ENCODE measurements at regions not wholly inside any gene's neighbourhood (a gene's known extent, or its start where the extent isn't known, plus 50 kb on each side); places are given as distances from the start of the nearest gene placed in this dataset.
"Not testable (repeated sequence)": the region's sequence is repeated elsewhere in the genome, so short reads cannot be mapped to it uniquely, and the experiment has no call there.

- no peak overlapping the region for H3K27ac ChIP-seq
- WGBS (ENCODE audit: missing lambda C conversion rate), result 69% methylated on average over 1 of the region's 1 CpG
- no peaks in the 10 kb centered on the region for H3K9me3 ChIP-seq
- DNase-seq (ENCODE audit: low read depth in 1 of 2, low spot score in 1 of 2) (no peak), ATAC-seq (no peak), FAIRE-seq (no peak)
- ChIA-PET CTCF (no interaction called here), POLR2A (no interaction called here)
- no peak for TF ChIP-seq MYC (IDR thresholded peaks at IDR 0.05; ENCODE audit: borderline replicate concordance, low read length)
- TF ChIP-seq SMC3 (IDR thresholded peaks at IDR 0.05), result no peak
- TF ChIP-seq RAD21 (conservative IDR thresholded peaks at IDR 0.05 in 1 of 2, IDR thresholded peaks at IDR 0.05 in 1 of 2), result no peak
- TF ChIP-seq POLR2AphosphoS2 (conservative IDR thresholded peaks at IDR 0.05; ENCODE audit: low read length), result no peak
- TF ChIP-seq, protein P1, sequence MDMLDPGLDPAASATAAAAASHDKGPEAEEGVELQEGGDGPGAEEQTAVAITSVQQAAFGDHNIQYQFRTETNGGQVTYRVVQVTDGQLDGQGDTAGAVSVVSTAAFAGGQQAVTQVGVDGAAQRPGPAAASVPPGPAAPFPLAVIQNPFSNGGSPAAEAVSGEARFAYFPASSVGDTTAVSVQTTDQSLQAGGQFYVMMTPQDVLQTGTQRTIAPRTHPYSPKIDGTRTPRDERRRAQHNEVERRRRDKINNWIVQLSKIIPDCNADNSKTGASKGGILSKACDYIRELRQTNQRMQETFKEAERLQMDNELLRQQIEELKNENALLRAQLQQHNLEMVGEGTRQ (IDR thresholded peaks at IDR 0.05), result no peak
- TF ChIP-seq TP53 (CRISPR knock-in tag; IDR thresholded peaks at IDR 0.05), result no peak
- no peak for TF ChIP-seq FOSL2 (IDR thresholded peaks at IDR 0.05)
- TF ChIP-seq FOSL2 (CRISPR knock-in tag; IDR thresholded peaks at IDR 0.05), result no peak
- TF ChIP-seq, protein P2, sequence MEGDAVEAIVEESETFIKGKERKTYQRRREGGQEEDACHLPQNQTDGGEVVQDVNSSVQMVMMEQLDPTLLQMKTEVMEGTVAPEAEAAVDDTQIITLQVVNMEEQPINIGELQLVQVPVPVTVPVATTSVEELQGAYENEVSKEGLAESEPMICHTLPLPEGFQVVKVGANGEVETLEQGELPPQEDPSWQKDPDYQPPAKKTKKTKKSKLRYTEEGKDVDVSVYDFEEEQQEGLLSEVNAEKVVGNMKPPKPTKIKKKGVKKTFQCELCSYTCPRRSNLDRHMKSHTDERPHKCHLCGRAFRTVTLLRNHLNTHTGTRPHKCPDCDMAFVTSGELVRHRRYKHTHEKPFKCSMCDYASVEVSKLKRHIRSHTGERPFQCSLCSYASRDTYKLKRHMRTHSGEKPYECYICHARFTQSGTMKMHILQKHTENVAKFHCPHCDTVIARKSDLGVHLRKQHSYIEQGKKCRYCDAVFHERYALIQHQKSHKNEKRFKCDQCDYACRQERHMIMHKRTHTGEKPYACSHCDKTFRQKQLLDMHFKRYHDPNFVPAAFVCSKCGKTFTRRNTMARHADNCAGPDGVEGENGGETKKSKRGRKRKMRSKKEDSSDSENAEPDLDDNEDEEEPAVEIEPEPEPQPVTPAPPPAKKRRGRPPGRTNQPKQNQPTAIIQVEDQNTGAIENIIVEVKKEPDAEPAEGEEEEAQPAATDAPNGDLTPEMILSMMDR (IDR thresholded peaks at IDR 0.05), result no peak
- TF ChIP-seq, protein P3, sequence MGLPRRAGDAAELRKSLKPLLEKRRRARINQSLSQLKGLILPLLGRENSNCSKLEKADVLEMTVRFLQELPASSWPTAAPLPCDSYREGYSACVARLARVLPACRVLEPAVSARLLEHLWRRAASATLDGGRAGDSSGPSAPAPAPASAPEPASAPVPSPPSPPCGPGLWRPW (IDR thresholded peaks at IDR 0.05), result no peak
- no peak for TF ChIP-seq CHD4 (IDR thresholded peaks at IDR 0.05; ENCODE audit: borderline replicate concordance)
- TF ChIP-seq, protein P4, sequence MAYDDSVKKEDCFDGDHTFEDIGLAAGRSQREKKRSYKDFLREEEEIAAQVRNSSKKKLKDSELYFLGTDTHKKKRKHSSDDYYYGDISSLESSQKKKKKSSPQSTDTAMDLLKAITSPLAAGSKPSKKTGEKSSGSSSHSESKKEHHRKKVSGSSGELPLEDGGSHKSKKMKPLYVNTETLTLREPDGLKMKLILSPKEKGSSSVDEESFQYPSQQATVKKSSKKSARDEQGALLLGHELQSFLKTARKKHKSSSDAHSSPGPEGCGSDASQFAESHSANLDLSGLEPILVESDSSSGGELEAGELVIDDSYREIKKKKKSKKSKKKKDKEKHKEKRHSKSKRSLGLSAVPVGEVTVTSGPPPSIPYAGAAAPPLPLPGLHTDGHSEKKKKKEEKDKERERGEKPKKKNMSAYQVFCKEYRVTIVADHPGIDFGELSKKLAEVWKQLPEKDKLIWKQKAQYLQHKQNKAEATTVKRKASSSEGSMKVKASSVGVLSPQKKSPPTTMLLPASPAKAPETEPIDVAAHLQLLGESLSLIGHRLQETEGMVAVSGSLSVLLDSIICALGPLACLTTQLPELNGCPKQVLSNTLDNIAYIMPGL (CRISPR knock-in tag; IDR thresholded peaks at IDR 0.05; ENCODE audit: borderline replicate concordance), result no peak
- TF ChIP-seq CBX8 (IDR thresholded peaks at IDR 0.05), result no peak
- no peak for TF ChIP-seq MAZ (IDR thresholded peaks at IDR 0.05; ENCODE audit: borderline replicate concordance, low read depth, low read length)
- no peak for TF ChIP-seq NR3C1 (IDR thresholded peaks at IDR 0.05)
- no peaks in the 10 kb centered on the region for H3K4me1 ChIP-seq
- H3K4me2 ChIP-seq, result peak overlapping the region; percentile 58; the same call in 2 of the 3 replicates
- H3K4me3 ChIP-seq, result no peak overlapping the region
These were observed 779.5 kb downstream of the NTRK3 start for GRCh38 chr15:87477026-87477425.

GRCh38 chr15:87470923-87471322 is 785.6 kb downstream of the NTRK3 start:
- Histone ChIP-seq H3K4me1 (no peaks in the 10 kb centered on the region), H3K4me3 (no peak overlapping the region), H3K9me3 (no peaks in the 10 kb centered on the region), H3K27ac (no peak overlapping the region), H3K4me2 (no peak overlapping the region)
- WGBS (ENCODE audit: missing lambda C conversion rate), result 34% methylated on average over 2 of the region's 2 CpGs
- DNase-seq (ENCODE audit: low read depth in 1 of 2, low spot score in 1 of 2), result no peak
- ChIA-PET CTCF (no interaction called here), POLR2A (no interaction called here)
- TF ChIP-seq FOSL2 (IDR thresholded peaks at IDR 0.05), result no peak
- no peak for TF ChIP-seq FOSL2 (CRISPR knock-in tag; IDR thresholded peaks at IDR 0.05)
- no peak for TF ChIP-seq NPAS2 (CRISPR knock-in tag; IDR thresholded peaks at IDR 0.05; ENCODE audit: borderline replicate concordance)
- no peak for TF ChIP-seq ESRRA (IDR thresholded peaks at IDR 0.05; ENCODE audit: borderline replicate concordance, low read length)
- no peak for ATAC-seq
- FAIRE-seq, result peak; percentile 63

DNA sequence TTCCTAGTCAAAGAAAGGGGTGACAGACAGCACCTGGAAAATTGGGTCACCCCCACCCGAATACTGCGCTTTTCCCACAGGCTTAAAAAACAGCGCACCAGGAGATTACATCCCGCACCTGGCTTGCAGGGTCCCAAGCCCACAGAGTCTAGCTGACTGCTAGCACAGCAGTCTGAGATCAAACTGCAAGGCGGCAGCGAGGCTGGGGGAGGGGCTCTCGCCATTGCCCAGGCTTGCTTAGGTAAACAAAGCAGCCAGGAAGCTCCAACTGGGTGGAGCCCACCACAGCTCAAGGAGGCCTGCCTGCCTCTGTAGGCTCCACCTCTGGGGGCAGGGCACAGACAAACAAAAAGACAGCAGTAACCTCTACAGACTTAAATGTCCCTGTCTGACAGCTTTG is 792.6 kb downstream of the NTRK3 start:
- WGBS (ENCODE audit: missing lambda C conversion rate), result 38% methylated on average over 6 of the region's 7 CpGs
- H3K27ac ChIP-seq; CTCF ChIA-PET; DNase-seq (ENCODE audit: low read depth in 1 of 2, low spot score in 1 of 2); H3K4me3 ChIP-seq; H3K4me1 ChIP-seq; H3K4me2 ChIP-seq; ATAC-seq; POLR2A ChIA-PET; FAIRE-seq; H3K9me3 ChIP-seq: not testable (repeated sequence)
